Epidermal melanocyte (primary cell): ENCODE measurements at regions not wholly inside any gene's neighbourhood (a gene's known extent, or its start where the extent isn't known, plus 50 kb on each side); places are given as distances from the start of the nearest gene placed in this dataset.

ENCODE experiments used
- DNase-seq: peaks from one replicate; pipeline ENCODE4 v3.0.0; 2011; ENCODE audit warnings: low spot score; ENCODE audit not compliant: insufficient read length

- no peak for DNase-seq
Measured at GRCh38 chr9:95822583-95823431, 52.7 kb upstream of the ERCC6L2 start.

- no peak for DNase-seq
Measured at GRCh38 chr9:95822015-95822414, 53.5 kb upstream of the ERCC6L2 start.

GRCh38 chr9:95820074-95820473 lies 55.4 kb upstream of the ERCC6L2 start:
- DNase-seq: no peak

DNA sequence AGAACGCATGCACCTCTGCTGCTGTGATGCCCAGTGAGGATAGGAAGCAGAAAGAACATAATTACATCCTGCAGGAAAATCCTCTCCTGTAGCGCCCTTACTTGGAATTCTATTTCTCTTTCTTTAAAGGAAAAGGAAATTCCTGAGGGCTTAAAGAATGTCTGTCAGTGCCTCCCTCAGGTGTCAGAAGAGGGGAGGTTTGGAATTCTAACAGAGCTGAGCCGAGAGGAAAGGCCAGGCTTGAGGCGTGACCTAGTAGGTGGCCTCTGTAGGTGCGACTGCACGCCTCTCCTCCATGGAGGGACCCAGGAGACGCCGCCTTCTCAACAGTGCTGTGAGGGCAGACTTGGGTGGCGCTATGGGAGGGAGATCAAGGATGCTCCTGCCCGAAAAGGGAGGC lies 55.9 kb upstream of the ERCC6L2 start:
- no peak for DNase-seq

DNA sequence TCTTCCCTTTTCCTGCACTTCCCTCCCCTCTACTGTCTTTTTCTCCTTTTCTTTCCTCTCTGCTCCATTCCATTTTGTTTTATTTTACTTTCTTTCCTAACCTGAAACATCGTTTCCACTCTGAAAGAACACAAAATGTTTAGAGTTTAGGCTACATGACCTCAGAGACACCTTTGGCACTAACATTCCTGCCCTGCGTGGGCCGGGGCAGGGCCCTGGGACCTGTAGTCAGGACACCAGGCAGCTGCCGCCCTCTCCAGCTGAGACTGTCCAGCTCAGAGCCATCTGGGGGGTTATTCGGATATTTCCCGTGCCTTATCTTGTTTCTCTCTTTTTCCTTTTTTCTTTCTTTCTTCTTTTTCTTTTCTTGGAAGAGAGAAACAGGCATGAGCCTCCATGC lies 58.3 kb upstream of the ERCC6L2 start:
- DNase-seq: no peak

- DNase-seq: no peak
Measured at GRCh38 chr9:95816716-95817115, 58.8 kb upstream of the ERCC6L2 start.

DNA sequence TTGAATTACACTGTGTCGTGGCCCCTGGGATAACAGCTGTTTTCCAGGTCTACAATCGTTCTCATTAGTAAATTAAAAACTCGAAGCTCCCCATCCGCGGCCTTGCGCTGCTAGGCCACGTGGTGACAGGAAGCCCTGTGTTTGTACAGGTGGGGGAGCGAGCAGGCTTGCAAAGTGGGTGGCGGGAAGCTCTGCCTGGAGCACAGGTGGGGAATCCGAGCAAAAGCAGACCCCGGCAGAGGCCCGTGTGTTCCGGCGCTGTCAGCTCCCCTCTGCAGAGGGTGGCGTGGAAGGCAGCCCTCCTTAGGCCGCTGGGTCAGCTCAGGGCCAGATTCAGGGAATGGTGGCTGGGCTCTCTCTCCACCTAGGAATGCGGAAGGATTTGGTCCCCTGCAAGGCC lies 59.5 kb upstream of the ERCC6L2 start:
- no peak for DNase-seq

DNA sequence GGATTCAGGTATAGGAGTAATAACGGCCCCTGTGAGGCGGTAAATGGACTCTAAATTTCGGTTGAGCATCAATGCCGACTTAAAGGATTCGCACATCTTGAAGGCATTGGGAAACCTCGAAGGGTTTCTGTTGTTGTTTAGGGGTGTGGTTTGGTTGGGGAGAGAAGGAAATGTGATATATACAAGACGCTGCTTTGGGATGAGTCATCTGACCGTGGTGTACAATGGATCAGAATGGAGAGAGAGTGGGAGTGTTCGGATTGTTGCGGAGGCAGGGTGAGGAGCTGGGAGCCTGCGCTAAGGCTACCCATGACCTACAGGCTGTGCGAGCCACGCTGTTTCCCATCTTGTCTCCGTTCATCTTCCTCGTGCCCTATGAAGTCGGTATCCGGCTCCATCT lies 60.4 kb upstream of the ERCC6L2 start:
- DNase-seq: no peak

DNA sequence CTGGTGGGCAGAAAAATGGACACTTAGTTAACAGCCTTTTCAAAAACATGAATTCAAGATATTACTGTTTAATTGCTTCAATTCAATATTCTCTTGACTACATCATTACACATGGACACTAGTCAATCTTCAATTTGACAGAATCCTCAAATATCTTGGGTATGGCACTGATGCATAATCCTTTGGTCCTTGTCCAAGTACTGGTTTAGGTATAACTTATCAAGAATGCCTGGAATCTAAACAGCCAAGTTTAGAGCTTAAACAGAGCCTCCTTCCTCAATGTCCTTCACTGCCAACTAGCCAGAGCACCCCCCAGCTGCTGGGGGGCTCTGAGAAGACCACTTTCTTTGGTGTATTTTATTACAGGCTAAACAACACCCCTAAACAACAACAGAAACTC lies 61.6 kb upstream of the ERCC6L2 start:
- no peak for DNase-seq

DNA sequence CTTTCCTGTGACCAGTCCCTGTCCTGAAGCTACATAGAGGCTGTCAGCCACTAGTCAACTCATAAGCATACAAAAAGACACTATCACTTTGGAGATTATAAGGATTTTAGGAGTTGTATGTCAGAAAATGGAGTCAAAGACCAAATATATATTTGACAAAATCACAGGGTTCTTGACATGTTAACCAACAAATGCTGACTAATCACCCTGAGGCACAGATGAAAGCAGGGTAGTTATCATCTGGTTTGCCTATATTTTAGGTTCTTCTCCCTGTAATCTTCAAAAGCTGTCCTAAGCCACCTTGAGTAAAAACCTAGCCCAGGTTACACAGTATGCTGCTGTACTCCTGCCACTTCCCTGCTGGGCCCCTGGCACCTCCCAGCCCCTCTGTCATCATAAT lies 64.7 kb upstream of the ERCC6L2 start:
- no peak for DNase-seq

- no peak for DNase-seq
Measured at GRCh38 chr9:95810133-95810532, 65.4 kb upstream of the ERCC6L2 start.

DNA sequence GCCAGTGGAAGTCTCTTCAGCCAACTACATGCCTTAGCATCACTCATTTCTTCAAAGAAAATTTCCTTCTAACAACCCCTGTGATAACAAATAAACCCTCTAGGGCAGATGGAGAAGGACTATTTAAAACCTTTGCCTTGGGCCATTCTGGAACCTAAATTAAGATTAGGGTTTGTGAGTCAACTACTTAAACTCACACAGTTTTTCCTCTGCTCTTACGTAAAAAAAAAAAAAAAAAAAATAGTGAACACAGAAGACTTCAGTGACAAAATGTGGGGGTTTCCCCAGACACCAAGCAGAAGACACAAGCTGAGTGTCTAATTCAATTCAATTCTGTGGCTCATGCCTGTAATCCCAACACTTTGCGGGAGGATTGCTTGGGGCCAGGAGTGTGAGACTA lies 65.8 kb upstream of the ERCC6L2 start:
- DNase-seq: no peak

- peak; percentile 36 for DNase-seq
Measured at GRCh38 chr9:95808011-95808410, 67.5 kb upstream of the ERCC6L2 start.

DNA sequence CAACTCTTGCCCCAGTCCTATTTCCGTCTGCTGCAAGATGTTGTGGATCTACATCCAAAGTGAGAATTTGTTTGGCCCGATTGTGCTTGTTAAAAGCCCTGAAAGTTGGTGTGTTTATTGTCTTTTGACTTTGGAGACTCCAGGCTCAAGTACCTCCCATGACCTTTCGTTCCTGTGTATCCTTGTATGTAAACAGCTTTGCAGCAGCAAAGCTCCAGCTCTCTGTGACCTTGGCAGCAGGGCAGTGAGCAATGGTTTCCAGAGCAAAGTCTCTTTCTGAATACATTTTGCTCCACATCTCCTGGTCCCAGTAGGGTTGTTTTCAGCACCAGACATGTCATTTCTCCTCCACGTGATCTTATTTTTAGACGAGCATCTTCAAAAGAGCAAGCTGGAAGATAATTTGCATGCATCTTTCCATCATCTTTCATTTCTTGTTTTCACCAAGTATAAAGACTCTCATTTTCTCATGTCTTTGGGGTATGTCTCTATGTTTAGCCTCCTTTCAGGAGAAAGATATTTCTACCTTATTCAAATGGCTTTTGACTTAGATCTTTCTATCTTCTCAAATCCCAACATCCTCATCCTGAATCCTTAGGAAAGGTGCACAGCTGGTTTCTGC lies 68.1 kb upstream of the ERCC6L2 start:
- DNase-seq: no peak

DNA sequence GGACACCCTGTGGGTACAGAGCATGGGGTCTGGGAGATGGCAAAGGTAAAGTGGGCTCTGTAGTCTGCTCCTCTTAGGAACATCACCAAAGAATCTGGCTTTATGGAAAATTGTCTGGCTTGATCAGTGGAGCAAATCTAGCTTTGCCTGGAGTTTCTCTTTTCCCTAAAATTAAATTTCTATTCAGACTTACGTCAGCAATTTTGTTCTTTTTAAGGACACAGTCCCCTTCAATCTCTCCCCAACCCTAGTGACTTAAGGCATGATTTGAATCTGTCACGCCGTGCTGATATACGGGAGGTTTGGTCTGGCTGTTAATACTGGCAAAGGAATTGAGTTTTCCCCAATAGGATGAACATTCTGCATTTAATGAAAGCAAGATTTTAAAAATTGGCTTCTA lies 72.3 kb upstream of the ERCC6L2 start:
- no peak for DNase-seq

DNA sequence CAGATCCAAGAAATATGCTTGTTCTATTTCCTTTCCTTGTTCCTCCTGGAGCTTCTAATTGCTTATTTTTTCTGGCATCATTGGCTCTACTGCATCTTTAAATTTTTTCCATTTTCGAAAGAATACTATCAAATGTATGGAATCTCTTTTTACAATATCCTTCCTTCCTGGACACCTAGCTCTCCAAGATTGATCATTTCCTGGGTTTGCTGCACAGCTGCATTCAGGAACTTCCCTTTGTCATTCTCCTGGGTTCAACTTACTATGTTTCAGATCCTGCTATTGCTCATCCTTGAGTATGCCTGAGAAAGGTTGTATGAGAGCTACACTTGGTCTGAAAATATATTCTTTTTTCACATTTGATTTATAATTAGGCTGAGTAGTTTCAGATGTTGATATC lies 73.7 kb upstream of the ERCC6L2 start:
- no peak for DNase-seq

DNA sequence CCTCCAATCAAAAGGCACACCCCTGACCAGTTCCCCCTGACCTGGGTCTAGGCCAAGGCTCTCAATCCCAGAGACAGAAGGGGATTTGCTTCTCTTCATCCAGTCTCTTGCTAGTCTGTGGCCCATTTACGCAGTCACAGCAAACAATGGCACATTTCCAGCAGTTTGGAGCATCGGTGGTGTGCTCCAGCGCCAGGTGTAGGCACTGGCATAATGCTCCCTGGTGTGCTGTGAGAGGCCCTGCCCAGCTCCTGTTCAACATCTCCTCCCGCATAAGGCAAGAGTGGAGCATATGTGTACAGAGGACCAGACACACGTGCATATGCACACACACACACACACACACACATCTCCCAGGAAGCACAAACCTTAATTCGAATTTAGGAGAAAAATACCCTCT lies 79.5 kb upstream of the ERCC6L2 start:
- DNase-seq: no peak

- DNase-seq: peak; percentile 57
Measured at GRCh38 chr9:95793924-95794828, 81.3 kb upstream of the ERCC6L2 start.

GRCh38 chr9:95791695-95792094 lies 83.8 kb upstream of the ERCC6L2 start:
- no peak for DNase-seq

DNA sequence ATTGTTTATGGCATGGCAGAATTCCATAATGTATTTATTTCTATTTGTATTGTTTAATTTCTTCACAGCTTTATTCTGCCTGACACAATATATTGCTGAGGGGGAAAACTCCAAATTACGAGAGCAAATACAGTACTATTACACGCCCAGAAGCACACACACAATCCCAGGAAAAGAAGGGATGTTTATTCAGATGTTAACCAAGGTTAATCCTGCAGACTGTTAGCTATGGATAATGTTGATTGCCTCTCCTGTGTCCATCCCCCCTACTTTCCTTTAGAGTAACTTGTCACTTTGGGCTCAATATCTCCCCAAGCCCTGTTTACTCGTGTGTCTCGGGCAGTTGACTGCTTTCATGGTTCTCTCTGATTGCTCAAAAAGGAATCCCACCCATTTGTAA lies 84.2 kb upstream of the ERCC6L2 start:
- DNase-seq: no peak

GRCh38 chr9:95788521-95788991 lies 86.9 kb upstream of the ERCC6L2 start:
- DNase-seq: no peak

DNA sequence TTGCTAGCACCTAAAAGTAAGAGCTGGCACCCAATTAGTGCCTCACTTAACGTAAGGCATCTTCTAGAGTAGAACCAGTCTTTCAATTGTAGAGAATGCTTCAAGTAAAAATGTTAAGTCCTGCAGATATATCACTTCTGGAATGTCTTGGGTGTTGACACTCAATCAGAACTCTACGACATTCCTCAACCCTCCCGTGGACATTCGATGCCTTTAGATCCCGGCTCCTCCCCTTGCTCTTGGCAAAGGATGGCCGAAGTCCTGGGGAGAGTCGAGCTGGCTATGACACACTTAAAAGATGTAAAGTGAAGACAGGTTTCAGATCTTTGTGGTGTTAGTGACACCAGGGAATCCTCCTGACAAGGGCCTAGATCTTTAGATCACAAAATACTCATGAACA lies 87.5 kb upstream of the ERCC6L2 start:
- DNase-seq: no peak
